ENCODE measurements at regions not wholly inside any gene's neighbourhood (a gene's known extent, or its start where the extent isn't known, plus 50 kb on each side); places are given as distances from the start of the nearest gene placed in this dataset.
"Not testable (repeated sequence)": the region's sequence is repeated elsewhere in the genome, so short reads cannot be mapped to it uniquely, and the experiment has no call there.

GRCh38 chr1:29621826-29622435 is 385.6 kb downstream of the PTPRU start:
- no peak for DNase-seq

- no peak for DNase-seq
Observed at GRCh38 chr1:29620631-29621030, 384.3 kb downstream of the PTPRU start.

GRCh38 chr1:29607236-29607635 is 370.9 kb downstream of the PTPRU start:
- DNase-seq = no peak

- DNase-seq = not testable (repeated sequence)
Observed at GRCh38 chr1:29604796-29605195, 368.5 kb downstream of the PTPRU start.

- DNase-seq = no peak
Observed at GRCh38 chr1:29603622-29604021, 367.3 kb downstream of the PTPRU start.

- DNase-seq = no peak
Observed at GRCh38 chr1:29602203-29602602, 365.9 kb downstream of the PTPRU start.

GRCh38 chr1:29601021-29601420 is 364.7 kb downstream of the PTPRU start:
- no peak for DNase-seq

- no peak for DNase-seq
Observed at GRCh38 chr1:29599826-29600225, 363.5 kb downstream of the PTPRU start.

- no peak for DNase-seq
Observed at GRCh38 chr1:29599071-29599470, 362.7 kb downstream of the PTPRU start.

- no peak for DNase-seq
Observed at GRCh38 chr1:29597861-29598260, 361.5 kb downstream of the PTPRU start.

GRCh38 chr1:29593601-29594382 is 357.5 kb downstream of the PTPRU start:
- no peak for DNase-seq

GRCh38 chr1:29592731-29593130 is 356.4 kb downstream of the PTPRU start:
- DNase-seq = no peak

- no peak for DNase-seq
Observed at GRCh38 chr1:29592261-29592615, 355.9 kb downstream of the PTPRU start.

- no peak for DNase-seq
Observed at GRCh38 chr1:29591601-29592260, 355.4 kb downstream of the PTPRU start.

GRCh38 chr1:29590583-29591565 is 354.6 kb downstream of the PTPRU start:
- DNase-seq = no peak

GRCh38 chr1:29589716-29590115 is 353.4 kb downstream of the PTPRU start:
- DNase-seq = not testable (repeated sequence)

- DNase-seq = no peak
Observed at GRCh38 chr1:29586991-29587745, 350.8 kb downstream of the PTPRU start.

GRCh38 chr1:29586215-29586614 is 349.9 kb downstream of the PTPRU start:
- no peak for DNase-seq

- no peak for DNase-seq
Observed at GRCh38 chr1:29585656-29586055, 349.3 kb downstream of the PTPRU start.

- DNase-seq = no peak
Observed at GRCh38 chr1:29585201-29585600, 348.9 kb downstream of the PTPRU start.

GRCh38 chr1:29584776-29585175 is 348.5 kb downstream of the PTPRU start:
- DNase-seq = no peak

GRCh38 chr1:29584362-29584761 is 348.0 kb downstream of the PTPRU start:
- DNase-seq = no peak
